ENCODE measurements at regions not wholly inside any gene's neighbourhood (a gene's known extent, or its start where the extent isn't known, plus 50 kb on each side); places are given as distances from the start of the nearest gene placed in this dataset.

DNA sequence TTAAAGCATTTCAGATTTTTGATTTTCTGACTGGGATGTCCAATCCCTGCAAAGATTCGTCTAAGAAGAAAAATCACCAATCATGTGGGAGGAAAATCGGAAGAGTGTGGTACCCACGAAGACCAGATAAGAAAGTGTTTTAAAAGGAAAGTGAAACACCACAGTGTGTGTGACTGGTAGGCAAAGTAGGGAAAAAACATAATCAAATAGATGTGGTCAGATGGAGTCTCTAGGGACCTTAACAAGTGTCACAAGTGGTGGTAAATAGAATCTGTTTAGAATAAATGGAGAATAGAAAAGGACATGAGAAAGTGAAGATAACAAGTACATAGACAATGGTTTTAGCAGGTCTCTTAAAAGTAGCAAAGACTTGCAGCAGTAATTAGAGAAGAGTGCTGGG is 154.6 kb downstream of the SLC30A10 start:
- Mint-ChIP-seq H3K27ac (ENCODE audit: unreplicated experiment) (no peak overlapping the region), H3K9me3 (ENCODE audit: low read depth) (peaks cover 6% of the 10 kb centered on the region), H3K36me3 (ENCODE audit: low read depth) (no peaks in the 10 kb centered on the region), H3K4me3 (ENCODE audit: unreplicated experiment) (no peak overlapping the region), H3K27me3 (ENCODE audit: low read depth) (no peaks in the 10 kb centered on the region), H3K4me1 (ENCODE audit: low read depth) (peaks cover 15% of the 10 kb centered on the region)
- TF ChIP-seq, protein P1, sequence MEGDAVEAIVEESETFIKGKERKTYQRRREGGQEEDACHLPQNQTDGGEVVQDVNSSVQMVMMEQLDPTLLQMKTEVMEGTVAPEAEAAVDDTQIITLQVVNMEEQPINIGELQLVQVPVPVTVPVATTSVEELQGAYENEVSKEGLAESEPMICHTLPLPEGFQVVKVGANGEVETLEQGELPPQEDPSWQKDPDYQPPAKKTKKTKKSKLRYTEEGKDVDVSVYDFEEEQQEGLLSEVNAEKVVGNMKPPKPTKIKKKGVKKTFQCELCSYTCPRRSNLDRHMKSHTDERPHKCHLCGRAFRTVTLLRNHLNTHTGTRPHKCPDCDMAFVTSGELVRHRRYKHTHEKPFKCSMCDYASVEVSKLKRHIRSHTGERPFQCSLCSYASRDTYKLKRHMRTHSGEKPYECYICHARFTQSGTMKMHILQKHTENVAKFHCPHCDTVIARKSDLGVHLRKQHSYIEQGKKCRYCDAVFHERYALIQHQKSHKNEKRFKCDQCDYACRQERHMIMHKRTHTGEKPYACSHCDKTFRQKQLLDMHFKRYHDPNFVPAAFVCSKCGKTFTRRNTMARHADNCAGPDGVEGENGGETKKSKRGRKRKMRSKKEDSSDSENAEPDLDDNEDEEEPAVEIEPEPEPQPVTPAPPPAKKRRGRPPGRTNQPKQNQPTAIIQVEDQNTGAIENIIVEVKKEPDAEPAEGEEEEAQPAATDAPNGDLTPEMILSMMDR (IDR thresholded peaks at IDR 0.05) = no peak
- DNase-seq (ENCODE audit: low spot score) = no peak

DNA sequence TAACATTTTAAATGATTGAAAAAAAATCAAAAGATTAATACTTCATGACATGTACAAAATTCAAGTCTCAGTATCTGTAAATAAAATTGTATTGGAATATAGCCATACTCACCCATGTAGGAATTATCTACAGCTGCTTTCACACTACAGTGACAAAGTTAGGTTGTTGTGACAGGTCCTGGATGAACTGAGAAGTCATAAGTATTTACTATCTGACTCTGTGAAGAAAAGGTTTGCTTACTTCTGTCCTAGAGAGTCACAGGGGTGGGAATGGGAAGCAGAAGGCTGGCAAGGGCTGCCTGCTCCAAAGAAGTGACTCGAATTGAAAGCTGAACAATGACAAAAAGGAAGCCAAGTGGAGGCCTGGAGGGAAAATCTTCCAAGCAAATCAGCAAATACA is 155.2 kb downstream of the SLC30A10 start:
- no peaks in the 10 kb centered on the region for H3K36me3 Mint-ChIP-seq (ENCODE audit: low read depth)
- H3K27ac Mint-ChIP-seq (ENCODE audit: unreplicated experiment) = no peak overlapping the region
- H3K27me3 Mint-ChIP-seq (ENCODE audit: low read depth) = no peaks in the 10 kb centered on the region
- TF ChIP-seq, protein P1 (IDR thresholded peaks at IDR 0.05) = no peak
- H3K9me3 Mint-ChIP-seq (ENCODE audit: low read depth) = peaks cover 13% of the 10 kb centered on the region
- no peak overlapping the region for H3K4me3 Mint-ChIP-seq (ENCODE audit: unreplicated experiment)
- no peak for DNase-seq (ENCODE audit: low spot score)
- H3K4me1 Mint-ChIP-seq (ENCODE audit: low read depth) = peaks cover 8% of the 10 kb centered on the region

DNA sequence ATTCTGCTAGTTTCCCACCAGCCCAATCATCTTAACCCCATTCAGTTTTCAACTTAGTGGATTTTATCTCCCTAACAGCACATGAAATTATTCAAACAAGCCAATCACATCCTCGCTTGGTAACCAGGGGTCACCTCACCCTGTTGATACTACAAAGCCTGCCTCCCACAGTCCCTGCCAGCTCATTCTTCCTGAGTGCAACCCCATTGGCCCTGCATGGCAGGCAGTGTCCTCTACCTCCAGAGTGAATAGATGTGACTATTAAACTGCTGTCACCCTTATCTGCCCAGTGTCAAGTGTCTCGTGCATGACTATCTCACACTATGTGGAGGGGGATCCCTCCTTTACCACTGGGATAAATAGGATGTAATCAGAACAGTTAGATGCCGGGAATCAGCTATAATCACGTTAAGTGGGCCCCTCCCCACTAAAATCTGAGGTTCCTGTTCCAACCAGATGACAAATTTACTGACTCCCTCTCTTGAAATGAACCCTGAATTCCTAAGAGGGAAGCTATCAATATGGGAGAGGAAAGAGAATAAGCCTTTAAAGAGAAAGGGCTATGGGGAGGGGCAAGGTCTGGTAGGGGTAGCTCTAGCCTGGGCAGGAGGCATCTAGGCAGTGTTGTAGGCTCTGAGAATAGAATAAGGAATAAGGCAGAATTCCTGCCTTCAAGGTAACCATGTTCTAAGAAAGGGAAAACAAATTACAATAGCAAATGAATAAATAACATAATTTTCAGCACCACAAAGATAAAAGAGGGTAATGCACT is 155.9 kb downstream of the SLC30A10 start:
- no peak overlapping the region for H3K4me3 Mint-ChIP-seq (ENCODE audit: unreplicated experiment)
- peaks cover 17% of the 10 kb centered on the region for H3K9me3 Mint-ChIP-seq (ENCODE audit: low read depth)
- TF ChIP-seq, protein P1 (IDR thresholded peaks at IDR 0.05) = no peak
- no peaks in the 10 kb centered on the region for H3K36me3 Mint-ChIP-seq (ENCODE audit: low read depth)
- no peak for DNase-seq (ENCODE audit: low spot score)
- H3K4me1 Mint-ChIP-seq (ENCODE audit: low read depth) = peaks cover 6% of the 10 kb centered on the region
- H3K27ac Mint-ChIP-seq (ENCODE audit: unreplicated experiment) = no peak overlapping the region
- no peaks in the 10 kb centered on the region for H3K27me3 Mint-ChIP-seq (ENCODE audit: low read depth)

DNA sequence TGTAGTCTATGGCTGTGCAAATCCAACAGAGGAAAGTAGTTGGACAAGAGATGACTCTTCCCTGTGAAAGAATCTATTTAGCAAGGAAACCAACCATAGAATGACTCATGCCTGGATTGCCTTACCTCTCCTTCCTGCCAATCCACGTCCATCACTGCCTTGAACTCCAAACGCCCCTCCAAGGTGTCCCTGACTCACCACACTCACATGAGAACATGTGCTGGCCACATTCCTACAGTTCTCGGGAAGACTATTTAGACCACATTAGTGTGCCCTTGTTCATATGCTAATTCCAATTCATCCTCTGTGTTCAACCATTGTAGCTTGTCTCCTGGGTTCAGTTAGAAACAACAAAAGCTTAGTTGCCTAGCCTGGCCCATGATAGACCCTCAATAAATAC is 157.3 kb downstream of the SLC30A10 start:
- Mint-ChIP-seq H3K27me3 (ENCODE audit: low read depth) (peaks cover 1% of the 10 kb centered on the region), H3K36me3 (ENCODE audit: low read depth) (peaks cover 1% of the 10 kb centered on the region), H3K9me3 (ENCODE audit: low read depth) (peaks cover 30% of the 10 kb centered on the region), H3K27ac (ENCODE audit: unreplicated experiment) (no peak overlapping the region), H3K4me1 (ENCODE audit: low read depth) (peaks cover 6% of the 10 kb centered on the region), H3K4me3 (ENCODE audit: unreplicated experiment) (no peak overlapping the region)
- TF ChIP-seq, protein P1 (IDR thresholded peaks at IDR 0.05) = no peak
- DNase-seq (ENCODE audit: low spot score) = no peak

DNA sequence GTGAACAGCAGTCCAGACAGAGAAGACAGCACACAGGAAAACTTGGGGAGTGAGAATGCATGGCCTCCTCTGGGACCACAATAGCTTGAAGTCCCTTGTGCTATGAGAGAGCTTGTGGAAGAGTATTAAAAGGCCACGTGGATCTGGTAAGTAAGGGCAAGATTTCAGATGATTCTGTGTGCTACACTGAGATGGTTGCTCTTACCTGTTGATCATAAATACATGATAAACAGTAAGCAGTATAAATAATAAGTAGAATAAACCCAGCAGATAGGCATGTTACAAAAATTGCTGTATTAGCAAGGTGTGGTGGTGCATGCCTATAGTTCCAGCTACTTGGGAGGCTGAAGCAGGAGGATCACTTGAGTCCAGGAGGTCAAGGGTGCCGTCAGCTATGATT is 150.4 kb upstream of the ZC3H11B start:
- peaks cover 1% of the 10 kb centered on the region for H3K36me3 Mint-ChIP-seq (ENCODE audit: low read depth)
- H3K4me3 Mint-ChIP-seq (ENCODE audit: unreplicated experiment) = no peak overlapping the region
- DNase-seq (ENCODE audit: low spot score) = no peak
- peaks cover 3% of the 10 kb centered on the region for H3K27me3 Mint-ChIP-seq (ENCODE audit: low read depth)
- H3K4me1 Mint-ChIP-seq (ENCODE audit: low read depth) = no peaks in the 10 kb centered on the region
- TF ChIP-seq, protein P1 (IDR thresholded peaks at IDR 0.05) = no peak
- H3K27ac Mint-ChIP-seq (ENCODE audit: unreplicated experiment) = no peak overlapping the region
- H3K9me3 Mint-ChIP-seq (ENCODE audit: low read depth) = peaks cover 26% of the 10 kb centered on the region
